C4-2B (cell line): ENCODE measurements at regions not wholly inside any gene's neighbourhood (a gene's known extent, or its start where the extent isn't known, plus 50 kb on each side); places are given as distances from the start of the nearest gene placed in this dataset.

Experiments used
- H3K27ac ChIP-seq: fragments of 450-650 bp; 2 replicates; pipeline ENCODE4 v1.5.1; 2017
- CTCF ChIP-seq: fragments of 450-650 bp; conservative IDR thresholded peaks from 2 replicates; pipeline ENCODE4 v1.5.1; 2017; ENCODE audit warnings: mild to moderate bottlenecking
- ZFX ChIP-seq: fragments of 450-650 bp; IDR thresholded peaks from 2 replicates; pipeline ENCODE4 v1.6.1; 2017

DNA sequence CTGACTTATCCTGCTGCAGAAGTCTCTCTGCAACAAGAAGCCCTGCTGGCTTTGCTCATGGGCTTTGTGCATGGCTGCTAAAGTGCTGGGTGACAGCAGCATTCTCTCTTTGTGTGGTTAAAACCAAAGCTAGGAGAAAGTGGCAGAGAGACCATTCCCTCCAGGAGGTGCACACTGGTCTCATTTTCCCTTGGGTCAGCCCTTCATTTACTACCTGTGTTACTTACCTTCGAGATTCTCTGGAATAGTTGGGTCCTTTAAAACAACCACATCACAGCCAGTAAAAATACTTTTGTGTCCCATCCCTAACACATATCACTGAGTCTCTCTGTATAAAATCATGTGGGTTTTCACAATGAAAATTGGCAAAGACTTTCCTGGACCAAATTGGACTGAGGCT is 315.5 kb downstream of the IRX1 start:
- H3K27ac ChIP-seq: no peak overlapping the region
- TF ChIP-seq ZFX: no peak
- TF ChIP-seq CTCF: no peak

DNA sequence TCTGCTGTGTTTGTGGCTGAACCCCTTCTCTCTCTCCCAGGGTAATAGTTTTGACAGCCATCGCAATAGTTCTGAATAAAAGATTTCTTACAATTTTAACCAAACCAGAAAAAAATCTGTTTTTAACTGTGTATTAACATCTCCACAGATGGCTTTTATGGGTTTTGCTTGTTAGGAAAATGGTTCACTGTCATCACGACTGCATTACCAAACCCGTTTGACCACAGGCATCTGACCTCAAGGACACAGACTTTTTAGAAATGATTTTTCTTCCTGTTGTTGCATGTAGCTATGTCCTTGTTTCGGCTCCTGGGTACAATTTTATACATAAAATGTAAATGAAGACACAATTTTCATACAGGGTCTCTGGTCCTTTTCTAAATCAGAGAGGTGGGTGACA is 316.1 kb downstream of the IRX1 start:
- TF ChIP-seq CTCF: no peak
- no peak for TF ChIP-seq ZFX
- no peak overlapping the region for H3K27ac ChIP-seq

DNA sequence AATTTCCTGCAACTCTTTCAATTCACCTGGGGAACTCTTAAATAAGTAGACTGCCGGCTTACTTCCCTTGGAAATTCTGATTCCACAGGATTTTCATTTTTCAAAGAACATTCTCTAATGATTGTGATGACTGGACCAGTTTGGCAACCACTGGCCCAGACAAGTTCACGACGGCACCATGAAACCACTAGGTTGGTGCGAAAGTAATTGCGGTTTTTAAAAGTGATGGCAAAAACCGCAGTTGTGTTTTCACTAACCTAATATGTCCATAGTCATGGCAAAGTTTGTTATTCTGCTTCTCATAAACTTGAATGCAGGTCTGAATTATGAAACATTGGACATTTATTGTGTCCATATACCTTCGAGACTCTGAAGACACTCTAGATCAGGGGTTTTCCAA is 317.2 kb downstream of the IRX1 start:
- TF ChIP-seq ZFX (no peak), CTCF (no peak)
- no peak overlapping the region for H3K27ac ChIP-seq

DNA sequence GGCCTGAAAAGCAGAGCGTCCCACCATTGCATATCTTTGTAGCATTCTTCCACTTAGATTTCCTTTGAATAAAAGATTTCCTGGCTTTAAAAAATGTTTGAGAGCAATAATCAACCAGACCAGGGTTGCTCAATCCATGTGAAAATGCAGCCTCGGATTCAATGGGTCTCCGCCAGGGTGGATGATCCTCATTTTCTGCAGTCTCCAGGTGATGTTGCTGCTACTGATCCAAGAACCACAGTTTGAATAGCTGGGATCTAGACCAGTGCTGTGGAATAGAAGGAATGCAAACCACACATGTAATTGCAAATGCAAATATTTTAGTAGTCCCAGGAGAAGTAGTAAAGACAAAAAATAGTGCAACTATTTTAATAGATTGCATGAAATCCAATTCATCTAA is 317.6 kb downstream of the IRX1 start:
- TF ChIP-seq ZFX: no peak
- TF ChIP-seq CTCF: no peak

DNA sequence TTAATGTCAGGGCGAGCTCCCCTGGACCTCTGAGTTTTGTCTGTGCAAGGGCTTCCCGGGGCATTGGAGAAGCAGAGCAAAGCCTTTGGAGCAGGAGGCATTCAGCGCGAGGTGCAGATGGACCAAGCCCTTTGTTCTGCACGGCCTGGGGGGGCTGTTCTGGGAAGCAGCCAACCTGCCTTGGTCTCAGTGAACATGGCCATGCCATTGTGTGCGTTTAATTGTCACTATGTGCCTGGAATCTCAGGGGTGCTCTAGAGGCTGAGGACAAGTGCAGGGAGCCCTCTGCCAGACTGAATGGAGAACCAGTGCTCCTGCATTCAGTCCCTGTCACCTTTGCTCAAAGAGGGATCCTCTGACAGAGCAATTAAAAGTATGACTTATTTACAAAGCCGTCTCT is 329.4 kb downstream of the IRX1 start:
- no peak overlapping the region for H3K27ac ChIP-seq
- TF ChIP-seq CTCF (no peak), ZFX (no peak)

More for the DNA sequence above, 317.6 kb downstream of the IRX1 start:
- no peak overlapping the region for H3K27ac ChIP-seq

- H3K27ac ChIP-seq: no peak overlapping the region
- TF ChIP-seq CTCF (no peak), ZFX (no peak)
Measured at GRCh38 chr5:3925935-3926334, 330.3 kb downstream of the IRX1 start.

DNA sequence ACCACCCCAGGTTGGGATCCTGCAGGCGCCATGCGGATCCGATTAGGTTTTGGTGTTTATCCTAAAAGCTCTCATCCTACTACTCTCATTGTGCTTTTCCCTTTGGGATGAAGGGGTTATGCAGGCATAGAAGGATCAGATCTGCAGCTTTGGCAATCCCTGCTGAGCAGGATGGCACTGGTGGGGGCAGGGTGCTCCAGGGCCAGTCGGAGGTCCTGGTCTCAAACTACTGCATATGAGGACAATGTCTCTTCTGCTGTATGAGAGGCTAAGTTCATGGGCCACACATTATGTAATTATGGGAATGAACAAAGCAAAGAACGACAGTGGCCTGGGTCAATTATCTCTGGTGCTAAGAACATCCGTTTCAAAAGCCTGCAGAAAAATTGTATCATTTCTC is 334.2 kb downstream of the IRX1 start:
- H3K27ac ChIP-seq: no peak overlapping the region
- no peak for TF ChIP-seq CTCF
- TF ChIP-seq ZFX: no peak

DNA sequence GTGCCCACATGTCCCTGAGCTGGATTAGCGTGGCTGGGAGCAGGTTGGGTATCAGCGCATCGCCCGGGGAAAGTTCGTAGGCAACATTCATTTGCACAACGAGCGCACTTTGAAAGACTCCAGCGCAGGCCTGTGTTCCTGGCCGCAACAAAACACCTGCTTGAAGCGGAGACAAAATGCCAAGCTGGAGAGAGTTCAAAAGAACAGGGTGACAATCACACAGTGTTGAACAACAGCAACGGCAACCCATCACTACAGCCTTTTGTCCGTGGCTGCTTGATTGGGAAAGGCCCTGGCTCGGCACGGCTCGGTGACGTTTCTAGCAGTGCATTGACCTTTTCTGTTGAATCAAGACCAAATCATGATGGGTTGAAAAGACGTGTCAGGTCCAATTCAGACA is 336.3 kb downstream of the IRX1 start:
- TF ChIP-seq CTCF (no peak), ZFX (no peak)
- no peak overlapping the region for H3K27ac ChIP-seq
